ENCODE measurements at regions not wholly inside any gene's neighbourhood (a gene's known extent, or its start where the extent isn't known, plus 50 kb on each side); places are given as distances from the start of the nearest gene placed in this dataset.

GRCh38 chr13:82938644-82939043 lies 943.6 kb downstream of the SLITRK1 start:
- DNase-seq: no peak

GRCh38 chr13:82934000-82934399 lies 948.3 kb downstream of the SLITRK1 start:
- DNase-seq: no peak

- DNase-seq: no peak
These were observed 957.2 kb downstream of the SLITRK1 start for GRCh38 chr13:82925114-82925513.

GRCh38 chr13:82917984-82918383 lies 964.3 kb downstream of the SLITRK1 start:
- DNase-seq: no peak

GRCh38 chr13:82912564-82912963 lies 969.7 kb downstream of the SLITRK1 start:
- no peak for DNase-seq

GRCh38 chr13:82905071-82905470 lies 977.2 kb downstream of the SLITRK1 start:
- no peak for DNase-seq

GRCh38 chr13:82900453-82900852 lies 981.8 kb downstream of the SLITRK1 start:
- no peak for DNase-seq

- no peak for DNase-seq
These were observed 983.7 kb downstream of the SLITRK1 start for GRCh38 chr13:82898586-82898985.

GRCh38 chr13:82879921-82880320 lies 1002.4 kb downstream of the SLITRK1 start:
- no peak for DNase-seq

GRCh38 chr13:82878536-82878935 lies 1003.7 kb downstream of the SLITRK1 start:
- no peak for DNase-seq

GRCh38 chr13:82867284-82867683 lies 1015.0 kb downstream of the SLITRK1 start:
- no peak for DNase-seq

- no peak for DNase-seq
These were observed 1031.6 kb downstream of the SLITRK1 start for GRCh38 chr13:82850644-82851043.

GRCh38 chr13:82848766-82849165 lies 1033.5 kb downstream of the SLITRK1 start:
- DNase-seq: no peak

- DNase-seq: no peak
These were observed 1034.7 kb downstream of the SLITRK1 start for GRCh38 chr13:82847595-82847994.

- DNase-seq: no peak
These were observed 1048.4 kb downstream of the SLITRK1 start for GRCh38 chr13:82833923-82834322.

GRCh38 chr13:82829040-82829439 lies 1053.2 kb downstream of the SLITRK1 start:
- no peak for DNase-seq

GRCh38 chr13:82827724-82828123 lies 1054.5 kb downstream of the SLITRK1 start:
- DNase-seq: no peak

GRCh38 chr13:82822935-82823334 lies 1059.3 kb downstream of the SLITRK1 start:
- DNase-seq: no peak

- no peak for DNase-seq
These were observed 1065.1 kb downstream of the SLITRK1 start for GRCh38 chr13:82817133-82817532.

GRCh38 chr13:82815791-82816190 lies 1066.5 kb downstream of the SLITRK1 start:
- no peak for DNase-seq

GRCh38 chr13:82803341-82803740 lies 1078.9 kb downstream of the SLITRK1 start:
- DNase-seq: no peak

GRCh38 chr13:82802528-82802927 lies 1079.7 kb downstream of the SLITRK1 start:
- DNase-seq: no peak

GRCh38 chr13:82800391-82800790 lies 1081.9 kb downstream of the SLITRK1 start:
- DNase-seq: no peak

GRCh38 chr13:82797876-82798275 lies 1084.4 kb downstream of the SLITRK1 start:
- no peak for DNase-seq

GRCh38 chr13:82791035-82791434 lies 1091.2 kb downstream of the SLITRK1 start:
- DNase-seq: no peak

GRCh38 chr13:82772816-82773215 lies 1109.5 kb downstream of the SLITRK1 start:
- no peak for DNase-seq

All from activated naive CD4-positive, alpha-beta T cell treated with anti-CD3 and anti-CD28 coated beads, Interleukin-2, amount 50 U/mL, for 16 hours (primary cell).